ENCODE measurements at regions not wholly inside any gene's neighbourhood (a gene's known extent, or its start where the extent isn't known, plus 50 kb on each side); places are given as distances from the start of the nearest gene placed in this dataset.

DNA sequence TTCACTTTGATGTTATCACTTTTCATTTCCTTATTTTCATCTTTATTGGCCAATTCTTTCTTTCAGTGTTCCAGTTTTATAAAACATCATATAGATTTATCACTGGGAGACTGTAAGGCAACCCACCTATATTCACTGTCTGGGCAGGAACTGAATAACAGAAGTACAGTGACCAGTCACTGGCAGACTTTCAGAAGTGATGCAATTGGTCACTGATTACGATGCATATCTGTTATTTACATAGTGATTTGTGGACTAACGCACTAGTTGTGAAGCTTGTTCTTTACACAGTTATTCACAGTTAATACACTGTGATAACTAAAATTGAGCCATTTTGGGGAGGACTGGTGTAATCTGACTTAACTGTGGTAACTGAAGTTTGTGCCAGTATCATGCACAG, 190.2 kb upstream of the DPH6 start:
- no peak for DNase-seq

DNA sequence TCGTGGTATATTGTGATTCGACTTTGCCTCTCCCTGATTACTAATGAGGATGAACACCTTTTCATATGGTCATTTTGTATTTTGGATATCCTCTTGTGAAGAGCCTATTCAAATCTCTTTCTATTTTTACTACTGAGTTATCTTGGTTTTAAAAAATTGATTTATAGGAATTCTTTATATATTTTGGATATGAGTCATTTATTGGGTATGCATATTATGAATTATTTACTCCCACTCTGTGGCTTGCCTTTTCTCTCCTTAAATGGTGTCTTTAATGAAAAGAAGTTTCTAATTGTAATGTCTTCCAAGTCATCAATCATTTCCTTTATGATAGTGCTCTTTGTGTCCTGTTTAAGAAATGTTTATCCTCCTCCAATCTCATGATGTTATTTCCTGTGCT, 191.5 kb upstream of the DPH6 start:
- no peak for DNase-seq

DNA sequence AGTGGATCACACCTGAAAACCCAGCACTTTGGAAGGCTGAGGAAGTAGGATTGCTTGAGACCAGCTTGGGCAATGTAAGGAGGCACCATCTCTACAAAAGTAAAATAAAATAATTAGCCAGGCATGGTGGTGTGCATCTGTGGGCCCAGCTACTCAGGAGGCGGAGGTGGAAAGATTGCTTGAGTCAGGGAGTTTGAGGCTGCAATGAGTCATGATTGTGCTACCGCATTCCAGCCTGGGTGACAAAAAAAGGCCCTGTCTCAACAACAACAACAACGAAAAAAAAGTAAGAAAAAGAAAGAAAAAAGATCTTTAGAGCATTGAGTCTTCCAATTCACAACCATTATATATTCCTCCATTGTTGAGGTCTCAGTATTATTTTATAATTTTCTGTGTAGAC, 192.4 kb upstream of the DPH6 start:
- no peak for DNase-seq

DNA sequence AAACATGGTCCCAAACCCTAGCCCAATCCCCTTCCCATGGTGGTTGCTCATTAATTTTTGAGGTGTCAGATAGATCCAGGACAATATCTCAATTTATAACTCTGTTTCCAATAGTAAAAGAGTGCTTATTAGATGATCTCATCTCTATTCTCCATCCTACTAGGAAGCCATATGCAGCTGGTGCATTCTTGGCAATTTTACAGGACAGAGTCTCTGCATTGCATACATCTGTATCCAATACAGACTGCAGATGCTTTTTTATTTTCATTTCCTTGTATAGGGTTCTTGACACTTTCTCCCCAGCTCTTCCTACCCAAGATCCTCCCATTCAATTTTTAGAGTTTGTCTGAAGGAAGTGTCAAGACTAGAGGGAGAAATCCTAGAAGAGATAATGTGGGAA, 194.8 kb upstream of the DPH6 start:
- no peak for DNase-seq

DNA sequence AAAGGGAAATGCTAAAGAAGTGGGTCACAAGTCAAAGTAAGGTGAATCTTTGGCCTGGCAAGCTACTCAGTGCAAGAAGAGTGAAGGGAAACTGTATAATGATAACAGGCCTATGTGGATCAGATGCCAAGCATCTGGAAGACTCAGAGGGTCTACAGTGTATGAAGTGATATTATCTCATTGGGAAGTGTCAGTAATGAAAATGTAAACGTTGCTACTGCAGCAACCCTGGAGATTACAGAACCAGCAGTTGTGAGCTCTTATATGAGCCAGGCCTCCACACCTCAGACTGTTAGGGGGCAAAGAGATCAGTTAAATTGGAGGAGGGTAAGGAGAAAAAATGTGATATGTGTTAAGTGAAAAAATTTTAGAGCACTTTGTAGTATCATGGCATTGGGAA, 195.4 kb upstream of the DPH6 start:
- DNase-seq, result no peak

DNA sequence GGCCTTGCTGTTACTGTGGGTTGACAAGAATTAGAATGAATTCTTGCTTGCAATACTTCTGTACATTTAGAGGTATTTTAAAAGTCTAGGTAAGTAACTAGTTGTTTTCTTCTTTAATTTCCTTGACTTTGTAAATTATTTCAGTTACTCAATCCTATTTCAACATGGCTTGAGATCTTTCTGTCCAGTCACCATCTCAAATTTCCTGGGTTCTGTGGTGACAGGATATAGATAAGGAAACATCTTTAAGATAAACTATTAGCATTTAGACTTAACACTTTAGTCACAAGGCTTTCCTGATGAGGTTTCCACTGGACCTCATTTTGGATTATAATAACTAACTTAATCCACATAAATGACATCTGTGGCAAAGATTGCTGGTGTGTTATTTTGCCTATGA, 195.9 kb upstream of the DPH6 start:
- DNase-seq, result no peak

DNA sequence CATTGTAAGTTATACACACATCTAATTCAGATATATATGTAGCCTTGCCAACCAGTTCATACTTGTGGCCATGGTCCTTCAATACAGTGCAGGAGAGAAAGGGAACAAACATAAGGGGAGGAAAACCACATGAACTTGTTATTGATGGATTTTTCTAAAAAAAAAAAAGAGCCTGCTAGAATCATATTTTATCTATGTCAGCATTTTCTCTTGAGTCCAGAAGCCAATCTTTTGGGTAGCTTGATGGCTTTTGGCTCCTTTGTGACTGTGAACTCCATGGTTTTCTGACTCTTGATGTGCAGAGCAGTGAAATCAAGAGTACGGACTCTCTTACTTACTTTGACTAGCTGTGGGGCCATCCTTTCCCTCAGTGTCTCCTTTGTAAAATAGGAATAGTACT, 197.4 kb upstream of the DPH6 start:
- no peak for DNase-seq

DNA sequence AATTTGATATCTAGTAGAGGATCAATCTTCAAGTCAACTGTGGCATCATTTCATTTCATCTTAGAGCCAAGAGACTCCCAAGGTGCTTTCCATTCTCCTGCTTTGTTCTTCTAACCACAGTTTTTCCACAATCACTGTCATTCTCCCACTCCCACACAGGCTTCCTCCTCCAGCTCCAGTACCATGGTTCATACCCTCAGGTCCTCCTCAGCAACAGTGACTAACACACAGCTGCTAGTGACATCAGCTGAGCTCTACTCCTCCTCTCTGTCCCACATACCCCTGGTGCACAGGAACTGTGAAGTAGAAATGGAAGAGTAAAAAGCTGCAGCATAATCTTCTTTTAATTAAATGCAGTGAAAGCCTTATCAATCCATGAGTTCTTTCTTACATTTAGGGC, 200.2 kb upstream of the DPH6 start:
- no peak for DNase-seq

DNA sequence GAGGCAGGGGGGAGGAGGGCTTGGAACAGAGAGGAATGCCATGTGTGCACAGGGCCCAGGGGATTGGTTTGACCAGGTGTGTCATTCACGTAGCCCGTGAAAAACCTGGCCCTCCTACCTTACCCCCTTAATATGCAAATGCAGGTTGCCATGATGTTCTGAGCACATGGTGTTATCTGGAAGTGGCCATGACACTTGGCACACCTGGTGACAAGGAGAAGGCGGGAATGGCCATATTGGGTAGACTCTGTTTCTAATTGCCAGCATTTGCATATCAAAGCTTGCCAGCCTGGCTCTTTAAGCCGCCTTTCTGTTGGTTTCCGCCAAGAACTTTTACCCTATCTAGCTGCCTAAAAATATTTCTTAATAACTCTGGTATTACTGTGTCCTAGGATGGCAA, 202.1 kb upstream of the DPH6 start:
- no peak for DNase-seq

DNA sequence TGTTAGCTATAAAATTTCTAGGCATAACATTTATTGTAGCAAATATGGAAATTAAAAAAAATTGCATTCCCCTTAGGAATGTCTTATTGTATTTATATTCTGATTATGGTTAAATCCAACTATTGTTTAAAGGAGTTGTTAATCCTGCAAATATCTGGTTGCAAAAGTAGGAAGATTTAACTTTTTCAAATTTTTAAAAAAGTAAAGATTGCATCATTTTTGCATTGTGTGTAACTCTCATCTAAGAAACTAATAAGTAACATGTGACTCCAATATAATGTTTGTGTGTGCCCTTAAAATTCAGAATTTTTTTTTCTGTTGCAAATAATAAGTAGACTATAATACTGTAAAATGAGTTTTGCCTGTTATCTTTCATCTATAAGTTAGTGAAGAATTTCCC, 204.1 kb upstream of the DPH6 start:
- DNase-seq, result no peak

DNA sequence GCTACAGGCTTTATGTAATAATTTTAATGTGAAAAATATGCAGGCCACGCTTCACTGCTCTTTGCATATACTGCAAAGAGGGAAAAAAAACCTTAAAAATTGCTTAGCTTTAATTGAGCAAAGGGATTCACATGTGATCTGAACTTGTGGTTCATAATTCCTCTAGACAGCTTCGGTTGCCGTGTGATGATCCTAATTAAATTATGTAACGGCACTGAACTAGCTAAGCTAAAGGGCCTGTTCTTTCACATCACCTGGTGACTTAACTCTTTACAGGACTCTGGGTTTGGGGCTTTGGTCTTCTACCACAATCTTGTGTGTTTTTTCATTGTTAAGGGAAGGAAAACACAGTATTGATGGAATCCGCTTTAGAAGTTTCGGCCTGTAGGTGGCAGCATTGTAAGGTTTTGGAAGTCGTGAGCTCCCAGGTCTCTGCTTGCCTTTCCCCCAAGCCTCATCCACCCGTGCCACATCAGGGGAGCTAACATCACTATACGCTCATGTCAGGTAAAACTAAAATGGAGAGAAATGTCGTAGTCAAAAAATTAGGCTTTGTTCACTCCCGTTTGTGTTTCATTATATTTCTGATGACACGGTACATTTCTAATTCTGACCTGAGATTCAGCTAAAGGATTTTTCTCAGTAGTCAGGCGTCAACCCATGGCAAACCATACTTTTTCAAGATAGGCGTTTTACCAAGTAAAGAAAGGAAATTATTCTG, 205.6 kb upstream of the DPH6 start:
- peak; percentile 31 for DNase-seq

DNA sequence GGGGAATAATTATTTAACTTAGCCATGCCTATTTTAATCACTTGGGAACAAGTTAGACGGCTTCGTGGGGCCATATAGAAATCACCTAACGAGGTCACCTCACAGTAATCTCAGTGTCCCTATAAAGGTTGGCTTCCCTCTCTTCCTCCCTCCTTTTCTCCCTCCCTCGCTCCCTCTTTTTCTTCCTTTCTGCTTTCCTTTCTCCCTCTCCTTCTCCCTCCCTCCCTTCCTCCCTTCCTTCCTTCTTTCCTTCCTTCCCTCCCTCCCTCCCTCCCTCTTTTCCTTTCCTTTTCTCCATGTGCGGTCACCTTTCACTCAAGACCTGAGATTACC, 206.1 kb upstream of the DPH6 start:
- no peak for DNase-seq

DNA sequence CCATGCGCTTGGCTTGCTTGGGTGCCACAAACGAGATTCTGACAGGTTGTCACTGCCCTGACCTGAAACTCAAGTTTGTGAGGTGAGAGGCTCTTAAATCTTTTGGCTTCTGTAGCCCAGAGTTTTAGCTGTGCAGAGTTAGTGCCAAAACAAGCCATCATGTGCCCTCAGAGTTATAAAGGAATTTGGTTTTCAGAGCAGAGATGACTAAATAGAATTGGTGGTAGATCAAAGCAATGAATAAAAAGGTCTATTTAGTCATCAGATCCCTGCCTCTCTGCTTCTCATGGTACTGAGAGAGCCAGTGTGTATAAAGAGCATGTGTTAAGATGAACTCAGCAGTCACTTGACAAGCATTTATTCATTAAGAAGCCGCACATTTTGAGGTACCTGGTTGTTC, 207.5 kb upstream of the DPH6 start:
- no peak for DNase-seq

DNA sequence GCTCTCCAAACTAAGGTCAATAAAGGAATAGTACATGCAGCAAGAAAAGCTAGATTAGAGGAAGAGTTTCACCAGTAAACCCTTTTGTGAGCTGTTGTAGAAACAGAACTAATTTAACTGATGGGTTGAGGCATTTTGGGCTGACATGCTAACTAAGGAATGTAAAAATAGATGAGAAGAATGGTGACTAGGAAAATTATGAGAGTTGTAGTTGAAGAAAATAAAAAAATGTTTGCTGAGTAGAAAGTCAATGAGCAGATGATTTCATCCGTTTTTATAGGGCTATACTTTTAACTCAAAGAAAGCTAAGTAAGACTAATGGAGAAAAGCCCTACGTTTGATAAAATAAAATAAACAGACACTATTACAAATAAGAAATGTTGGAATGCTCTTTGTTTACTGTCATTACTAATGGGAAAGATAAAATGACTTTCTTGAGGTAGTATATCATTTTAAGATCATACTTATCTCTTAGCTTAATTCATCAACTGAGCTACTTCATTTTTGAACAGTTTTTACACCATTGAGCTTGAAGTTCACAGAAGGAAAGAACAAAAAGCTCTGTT, 209.4 kb upstream of the DPH6 start:
- DNase-seq, result no peak

DNA sequence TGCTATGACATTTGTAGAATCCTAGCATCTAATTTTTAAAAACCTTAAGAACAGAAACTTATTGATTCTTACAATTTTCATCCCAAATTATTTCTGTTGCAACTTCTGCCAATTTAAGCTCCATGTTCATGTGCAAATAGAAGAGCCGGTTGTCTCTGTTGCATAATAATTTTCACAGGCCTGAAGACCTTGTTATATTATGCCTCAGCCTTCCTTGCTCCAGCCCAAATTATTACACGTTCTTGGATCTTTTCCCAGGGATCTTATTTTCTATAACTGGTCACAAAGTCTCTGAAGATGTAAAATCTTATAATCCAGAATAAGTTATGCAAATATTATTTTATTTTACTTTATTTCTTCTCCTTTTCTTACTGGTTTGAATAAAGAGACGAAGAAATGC, 210.7 kb upstream of the DPH6 start:
- no peak for DNase-seq

DNA sequence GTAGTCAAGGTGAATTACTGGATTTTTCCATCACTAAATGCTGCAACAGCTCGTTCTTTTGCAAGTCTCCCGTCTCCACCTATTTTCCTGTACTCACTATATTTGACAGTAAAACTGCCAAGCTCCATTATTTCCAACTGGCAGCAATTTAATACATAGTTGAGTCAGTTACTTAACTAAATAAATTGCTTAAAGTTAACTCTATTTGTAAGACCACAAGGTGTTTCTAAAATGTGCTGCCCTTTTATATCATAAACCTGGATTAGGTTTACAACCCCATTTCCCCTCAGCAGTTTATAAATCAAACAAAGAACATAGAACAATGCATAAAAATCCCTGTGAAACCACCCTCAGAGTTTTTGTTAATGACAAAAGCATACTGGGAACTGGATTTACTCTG, 211.4 kb upstream of the DPH6 start:
- DNase-seq, result no peak

DNA sequence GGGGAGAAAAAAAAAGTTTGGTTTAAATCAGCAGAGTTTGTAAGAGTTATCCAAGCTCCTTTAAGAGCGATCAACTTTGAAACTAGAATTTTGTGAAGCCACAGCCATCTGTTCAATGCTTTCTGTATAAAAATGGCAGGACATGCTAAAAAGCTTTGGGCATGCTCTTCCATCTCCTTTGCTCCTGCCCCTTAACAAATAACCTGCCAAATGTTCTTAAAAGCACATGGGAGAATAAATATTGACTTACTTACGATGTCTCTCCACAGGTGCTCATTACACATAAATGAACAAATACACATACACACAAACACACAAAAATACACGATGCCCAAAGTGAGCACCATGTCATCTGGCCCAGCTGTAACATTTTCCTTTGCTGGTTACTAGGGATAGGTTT, 211.8 kb upstream of the DPH6 start:
- no peak for DNase-seq

DNA sequence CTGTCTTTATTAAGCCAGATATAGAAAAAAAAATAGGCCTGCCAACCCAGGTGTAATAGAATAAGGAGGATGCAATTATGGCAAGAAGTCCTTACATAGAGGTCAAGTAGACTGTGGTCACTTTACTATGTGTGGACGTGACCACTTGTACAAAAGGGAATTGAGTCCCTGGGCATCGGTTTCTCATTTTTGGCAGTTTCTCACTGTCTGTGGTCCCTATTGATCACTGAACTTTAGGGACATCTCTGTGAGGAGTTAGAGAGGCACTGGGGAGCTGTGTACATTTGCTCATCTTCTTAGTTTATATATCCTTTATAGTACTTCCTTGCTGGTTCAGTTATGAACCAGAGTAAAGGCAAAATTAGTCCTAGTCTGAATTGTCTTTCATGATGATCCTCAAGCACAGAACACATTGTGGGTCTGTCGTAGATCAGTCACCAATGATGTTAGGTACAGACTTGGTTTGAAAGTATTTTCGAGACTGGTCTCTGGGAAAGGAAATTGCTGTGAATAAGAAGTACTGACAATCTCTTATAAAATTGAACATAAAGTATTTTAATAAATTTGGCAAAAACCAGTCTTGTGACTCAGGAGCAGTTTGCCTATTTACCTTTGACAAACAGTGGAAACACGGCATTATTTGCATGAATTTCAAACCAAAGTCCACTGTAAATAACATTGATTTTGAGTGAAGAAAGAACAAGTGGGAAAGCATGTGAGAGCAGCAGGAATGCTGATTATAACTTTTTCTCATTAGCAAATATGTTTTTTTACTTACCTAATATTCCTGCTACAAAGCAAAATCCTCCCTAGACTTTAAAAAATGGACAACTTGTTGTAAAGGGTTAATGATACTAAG, 218.9 kb upstream of the DPH6 start:
- DNase-seq, result no peak

DNA sequence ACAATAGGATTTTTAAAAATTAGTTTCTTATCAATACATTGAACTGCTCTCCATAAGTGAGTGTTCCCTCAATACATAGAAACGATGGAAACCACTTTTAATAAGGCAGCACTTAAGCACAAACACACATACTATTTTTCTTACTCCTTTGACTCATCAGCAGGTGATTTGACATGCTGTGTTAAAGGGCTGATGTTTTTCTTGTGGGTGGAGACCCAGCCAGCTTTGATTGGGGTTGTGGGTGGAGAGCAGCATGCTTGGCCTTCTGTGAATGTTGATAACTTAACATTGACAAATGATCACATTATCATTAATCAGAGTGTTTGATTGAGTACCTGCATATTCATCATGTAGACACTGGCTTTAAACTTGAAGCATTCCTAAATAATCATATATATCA, 223.0 kb upstream of the DPH6 start:
- no peak for DNase-seq

DNA sequence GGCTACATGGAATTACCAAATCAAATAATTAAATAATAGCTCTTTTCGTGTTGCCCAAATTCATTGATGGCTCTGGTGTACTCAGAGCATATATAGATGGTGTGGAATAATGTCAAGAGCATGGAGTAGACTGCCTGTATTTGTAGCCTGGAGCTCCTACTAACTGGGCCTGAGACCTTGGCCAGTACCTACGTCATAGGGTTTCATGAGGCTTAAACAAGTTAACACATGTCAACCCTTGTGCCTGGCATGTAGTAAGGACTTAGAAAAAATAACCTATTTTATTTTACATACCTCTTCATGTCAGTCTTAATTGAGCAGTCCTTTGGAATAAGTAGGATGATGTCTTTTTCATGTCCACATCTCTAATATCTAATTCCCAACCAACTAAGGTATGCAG, 223.7 kb upstream of the DPH6 start:
- no peak for DNase-seq

DNA sequence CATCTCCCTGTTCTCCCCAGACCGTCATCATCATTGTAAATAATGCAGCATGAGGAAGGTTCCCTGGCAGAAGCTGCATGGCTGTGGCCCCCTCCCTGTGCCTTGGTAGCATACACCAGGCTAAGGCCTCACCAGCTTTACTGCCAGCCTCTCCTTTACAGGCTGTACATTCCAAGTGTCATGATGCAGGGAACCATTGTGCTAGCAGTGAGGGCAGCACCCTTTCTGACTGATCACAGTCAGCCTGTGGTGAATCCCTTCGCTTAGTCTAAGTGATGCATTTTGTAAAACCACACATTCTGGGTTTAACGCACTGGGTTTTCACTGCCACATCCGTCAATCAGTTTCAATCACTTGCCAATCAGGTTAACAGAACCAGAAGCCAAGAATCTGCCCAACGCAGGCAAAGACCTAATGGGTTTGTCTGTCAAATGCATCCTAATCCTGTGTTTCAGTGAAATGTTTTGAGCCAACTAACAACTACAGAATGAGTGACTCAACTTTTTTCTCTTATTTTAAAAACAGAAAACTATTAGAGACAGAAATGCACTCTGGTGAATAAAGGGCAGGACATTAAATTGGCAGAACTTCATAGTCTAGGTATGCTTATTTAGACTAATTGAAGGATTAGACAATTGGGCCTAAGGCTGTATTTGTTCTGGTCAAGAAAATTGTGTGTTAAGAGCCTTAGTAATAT, 225.9 kb upstream of the DPH6 start:
- DNase-seq, result no peak

DNA sequence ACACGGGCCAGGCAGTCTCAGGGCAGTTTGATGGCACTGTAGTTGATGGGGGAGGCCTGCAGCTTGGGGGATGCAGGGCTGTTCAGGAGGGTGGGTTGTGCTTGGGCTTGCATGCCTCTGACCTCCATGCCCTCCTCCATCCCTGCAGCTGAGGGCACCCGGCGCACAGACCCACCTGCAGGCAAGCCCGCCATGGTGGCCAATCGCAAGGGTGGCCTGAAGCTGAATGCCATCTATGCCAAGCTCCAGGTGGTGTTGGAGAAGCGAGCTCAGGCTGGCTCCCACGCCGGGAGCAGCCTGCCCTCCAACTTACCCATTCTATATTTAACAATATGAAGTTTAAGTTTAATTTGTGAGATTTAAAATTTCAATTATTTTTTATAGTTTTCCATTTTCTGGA, 228.7 kb upstream of the DPH6 start:
- no peak for DNase-seq

DNA sequence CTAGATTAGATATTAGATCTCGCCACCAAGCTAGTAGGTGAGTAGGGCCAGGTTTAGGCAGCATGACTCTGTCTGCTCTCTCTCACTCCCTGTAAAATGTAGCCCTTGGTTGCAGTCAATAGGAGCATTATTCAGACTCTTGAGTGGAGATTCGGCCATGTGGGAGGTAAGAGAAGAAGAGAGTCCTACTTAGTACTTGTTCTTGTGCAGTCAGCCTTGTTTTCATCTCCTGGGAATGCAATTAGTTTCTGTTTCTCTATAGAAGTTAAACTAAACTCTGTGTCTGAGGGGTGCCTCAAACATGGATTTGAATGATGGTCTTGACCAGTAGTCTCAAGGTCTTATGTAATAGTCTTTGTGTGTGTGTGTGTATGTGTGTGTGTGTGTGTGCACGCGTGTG, 229.5 kb upstream of the DPH6 start:
- DNase-seq, result no peak

DNA sequence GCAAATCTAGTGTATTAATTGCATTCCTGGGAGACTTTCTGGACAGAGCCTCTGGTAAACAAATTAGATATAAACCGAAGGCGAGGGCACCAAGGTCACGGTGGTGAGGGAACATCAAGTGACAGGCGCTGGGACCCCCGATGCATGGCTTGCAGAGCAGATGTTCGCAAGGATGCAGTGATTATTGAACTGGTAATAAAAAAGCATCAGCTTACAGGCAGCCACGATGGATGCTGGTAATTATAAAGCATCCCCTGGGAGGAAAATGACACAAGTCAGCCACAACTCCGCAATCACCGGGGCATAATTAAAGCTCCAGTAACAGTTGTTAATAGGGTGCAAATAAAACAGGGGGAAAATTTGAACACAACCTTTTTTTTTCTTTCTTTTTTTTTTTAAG, 231.1 kb upstream of the DPH6 start:
- no peak for DNase-seq
